ENCODE measurements at regions not wholly inside any gene's neighbourhood (a gene's known extent, or its start where the extent isn't known, plus 50 kb on each side); places are given as distances from the start of the nearest gene placed in this dataset.

- ChIA-PET CTCF (interaction anchor here (0.5 kb wide), 1 partner anchor 397 kb away, joined by 3 read pairs; no protein-coding TSS in a partner anchor), POLR2A (ENCODE audit: unreplicated experiment) (no interaction called here)
- no peak overlapping the region for H4K91ac ChIP-seq (ENCODE audit: insufficient read depth, low read depth, low read length)
- no peak overlapping the region for H2BK20ac ChIP-seq (ENCODE audit: low read depth, low read length)
- ATAC-seq (ENCODE audit: low read depth) (no peak), DNase-seq (no peak)
- no peaks in the 10 kb centered on the region for H3K36me3 ChIP-seq (ENCODE audit: control insufficient read depth, insufficient read depth, low read length)
- H3K14ac ChIP-seq (replicated peaks; ENCODE audit: low read depth, low read length): no peak overlapping the region
- BruUV-seq (replicated peaks): no TSS peak
- no peaks in the 10 kb centered on the region for H3K9me3 ChIP-seq (ENCODE audit: control insufficient read depth, insufficient read depth, low read length)
- no peak overlapping the region for H3K4ac ChIP-seq (ENCODE audit: low read depth, low read length)
- no peak overlapping the region for H3K4me3 ChIP-seq (ENCODE audit: insufficient read depth, low read depth, low read length)
- no peak overlapping the region for H2AK9ac ChIP-seq (replicated peaks; ENCODE audit: low read depth, low read length, poor library complexity)
- H2AFZ ChIP-seq (replicated peaks; ENCODE audit: low read length, poor library complexity): no peak overlapping the region
- H2BK120ac ChIP-seq (ENCODE audit: low read depth, low read length): no peak overlapping the region
- H3K9ac ChIP-seq (ENCODE audit: low read depth, low read length): no peak overlapping the region
- H3K56ac ChIP-seq (ENCODE audit: extremely low read depth, insufficient read depth, low read length): no peak overlapping the region
- H2BK15ac ChIP-seq (ENCODE audit: low read depth, low read length): no peak overlapping the region
- no peak overlapping the region for H3K4me2 ChIP-seq (ENCODE audit: low read depth, low read length)
- 29% methylated on average over 1 of the region's 5 CpGs; no CpG with 5 or more reads in 1 of the 2 experiments for WGBS, 2 experiments (ENCODE audit: extremely low coverage in 2 of 2, insufficient read length in 1 of 2)
- no peak overlapping the region for H2AK5ac ChIP-seq (ENCODE audit: low read depth, low read length)
- no peak overlapping the region for H2BK5ac ChIP-seq (ENCODE audit: low read depth, low read length, poor library complexity, severe bottlenecking)
- TF ChIP-seq ELK1 (IDR thresholded peaks at IDR 0.05; ENCODE audit: borderline replicate concordance, low read depth, low read length): no peak
- no peak for TF ChIP-seq BHLHE40 (IDR thresholded peaks at IDR 0.05; ENCODE audit: low read depth, low read length)
- TF ChIP-seq RCOR1 (IDR thresholded peaks at IDR 0.05; ENCODE audit: insufficient replicate concordance, low read length): no peak
- no peak for TF ChIP-seq CTCF (conservative IDR thresholded peaks at IDR 0.05; ENCODE audit: low read depth, low read length)
- no peak for TF ChIP-seq MAFK (IDR thresholded peaks at IDR 0.05; ENCODE audit: low read depth, low read length)
- TF ChIP-seq POLR2A (IDR thresholded peaks at IDR 0.05; ENCODE audit: low read depth, low read length): no peak
- no peak for TF ChIP-seq FOS (IDR thresholded peaks at IDR 0.05; ENCODE audit: low read depth, low read length)
- TF ChIP-seq SMC3 (IDR thresholded peaks at IDR 0.05; ENCODE audit: low read depth, low read length): no peak
- no peaks in the 10 kb centered on the region for H3K9me1 ChIP-seq (ENCODE audit: insufficient read depth, low read length)
- no peaks in the 10 kb centered on the region for H3K4me1 ChIP-seq (ENCODE audit: control insufficient read depth, insufficient read depth, low read length)
- peaks cover under 1% of the 10 kb centered on the region for H3K27me3 ChIP-seq (ENCODE audit: control insufficient read depth, insufficient read depth, low read length)
- no peak overlapping the region for H4K5ac ChIP-seq (ENCODE audit: low read depth, low read length)
- H3K27ac ChIP-seq (ENCODE audit: insufficient read depth, low read length): no peak overlapping the region
- no peak overlapping the region for H4K8ac ChIP-seq (ENCODE audit: low read depth in 2 of 2, low read length in 2 of 2)
- no peaks in the 10 kb centered on the region for H3K79me1 ChIP-seq (ENCODE audit: low read depth in 1 of 2, low read length in 2 of 2)
- in situ Hi-C loops (cut with MboI; ENCODE audit: low sequenced_read_pairs) (no loop called here), intact Hi-C loops (cut with micrococcal nuclease) (no loop called here), dilution Hi-C loops (cut with HindIII; ENCODE audit: low sequenced_read_pairs, unreplicated experiment) (no loop called here)
- H4K20me1 ChIP-seq (ENCODE audit: insufficient read depth, low read length): no peaks in the 10 kb centered on the region
- no peak overlapping the region for H3K18ac ChIP-seq (ENCODE audit: low read depth, low read length)
- no peak overlapping the region for H3K23ac ChIP-seq (ENCODE audit: low read depth, low read length)
Observed at GRCh38 chr7:35499226-35499625, 195.7 kb downstream of the HERPUD2 start.

Measured in IMR-90 (cell line).